ENCODE measurements at regions not wholly inside any gene's neighbourhood (a gene's known extent, or its start where the extent isn't known, plus 50 kb on each side); places are given as distances from the start of the nearest gene placed in this dataset.

- DNase-seq, result no peak
Measured at GRCh38 chr11:79902493-79902892, 461.7 kb upstream of the TENM4 start.

- no peak for DNase-seq
Measured at GRCh38 chr11:79897896-79898295, 457.1 kb upstream of the TENM4 start.

GRCh38 chr11:79896258-79896657, 455.4 kb upstream of the TENM4 start:
- DNase-seq, result no peak

GRCh38 chr11:79894111-79894510, 453.3 kb upstream of the TENM4 start:
- no peak for DNase-seq

- no peak for DNase-seq
Measured at GRCh38 chr11:79890272-79890671, 449.4 kb upstream of the TENM4 start.

- DNase-seq, result no peak
Measured at GRCh38 chr11:79864882-79865281, 424.1 kb upstream of the TENM4 start.

- DNase-seq, result no peak
Measured at GRCh38 chr11:79860336-79860735, 419.5 kb upstream of the TENM4 start.

- no peak for DNase-seq
Measured at GRCh38 chr11:79857377-79858214, 416.8 kb upstream of the TENM4 start.

GRCh38 chr11:79852176-79852575, 411.3 kb upstream of the TENM4 start:
- DNase-seq, result no peak

GRCh38 chr11:79845002-79845709, 404.3 kb upstream of the TENM4 start:
- no peak for DNase-seq

- DNase-seq, result no peak
Measured at GRCh38 chr11:79834015-79834414, 393.2 kb upstream of the TENM4 start.

GRCh38 chr11:79830446-79830845, 389.6 kb upstream of the TENM4 start:
- no peak for DNase-seq

- DNase-seq, result no peak
Measured at GRCh38 chr11:79829891-79830290, 389.1 kb upstream of the TENM4 start.

- no peak for DNase-seq
Measured at GRCh38 chr11:79822766-79823165, 381.9 kb upstream of the TENM4 start.

GRCh38 chr11:79813551-79813950, 372.7 kb upstream of the TENM4 start:
- DNase-seq, result no peak

GRCh38 chr11:79809487-79809886, 368.7 kb upstream of the TENM4 start:
- DNase-seq, result no peak

GRCh38 chr11:79807506-79807905, 366.7 kb upstream of the TENM4 start:
- DNase-seq, result no peak

- no peak for DNase-seq
Measured at GRCh38 chr11:79796704-79797103, 355.9 kb upstream of the TENM4 start.

- no peak for DNase-seq
Measured at GRCh38 chr11:79794484-79795393, 353.9 kb upstream of the TENM4 start.

- no peak for DNase-seq
Measured at GRCh38 chr11:79794057-79794456, 353.2 kb upstream of the TENM4 start.

- no peak for DNase-seq
Measured at GRCh38 chr11:79786961-79787360, 346.1 kb upstream of the TENM4 start.

GRCh38 chr11:79783833-79784232, 343.0 kb upstream of the TENM4 start:
- no peak for DNase-seq

GRCh38 chr11:79768343-79768742, 327.5 kb upstream of the TENM4 start:
- DNase-seq, result no peak

Measured in midbrain (tissue), 1 donor.